Iris pigment epithelial cell (primary cell): ENCODE measurements at regions not wholly inside any gene's neighbourhood (a gene's known extent, or its start where the extent isn't known, plus 50 kb on each side); places are given as distances from the start of the nearest gene placed in this dataset.

Experiments used
- DNase-seq: peaks from one replicate; pipeline ENCODE4 v3.0.0-alpha.2; 2011; ENCODE audit warnings: low read depth

DNA sequence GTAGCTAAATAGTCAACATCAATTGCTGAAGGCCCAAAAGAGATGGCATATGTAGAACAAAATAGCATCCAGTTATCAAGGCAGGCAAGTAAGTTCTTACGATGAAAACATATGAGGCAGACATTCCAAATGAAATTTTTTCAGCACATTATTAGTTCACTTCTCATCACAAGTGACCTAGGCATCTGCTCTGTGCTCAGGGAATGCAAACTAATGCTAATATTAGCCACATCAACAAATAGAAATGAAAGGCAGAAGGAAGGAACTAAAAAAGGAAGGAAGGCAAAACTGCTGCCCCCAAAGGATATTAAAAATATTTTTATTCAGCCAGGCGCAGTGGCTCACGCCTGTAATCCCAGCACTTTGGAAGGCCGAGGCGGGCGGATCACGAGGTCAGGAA lies 51.2 kb upstream of the ROCK1 start:
- no peak for DNase-seq

GRCh38 chr18:21163647-21164547 lies 52.3 kb upstream of the ROCK1 start:
- DNase-seq: peak; percentile 94

- no peak for DNase-seq
Measured at GRCh38 chr18:21164548-21165095, 53.0 kb upstream of the ROCK1 start.

- no peak for DNase-seq
Measured at GRCh38 chr18:21167641-21168377, 56.2 kb upstream of the ROCK1 start.

GRCh38 chr18:21168880-21169279 lies 57.3 kb upstream of the ROCK1 start:
- DNase-seq: no peak

DNA sequence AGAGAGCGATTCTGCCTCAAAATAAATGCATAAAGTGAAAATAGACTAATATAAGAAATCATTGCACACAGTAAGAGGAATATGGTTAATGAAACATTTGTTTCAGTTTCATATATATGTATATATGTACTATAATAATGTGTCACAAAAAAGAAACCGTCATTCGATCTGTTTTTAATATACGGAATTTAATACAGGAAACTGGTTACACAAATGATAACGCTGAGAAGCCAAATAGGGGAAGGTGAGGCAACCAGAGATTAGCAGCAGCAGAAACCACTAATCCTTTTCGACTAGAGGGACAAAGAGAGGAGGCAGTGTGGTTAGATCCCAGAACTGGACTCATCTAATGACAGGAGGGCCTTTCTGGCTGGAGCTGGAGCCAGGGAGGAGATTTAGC lies 64.2 kb upstream of the GREB1L start:
- DNase-seq: peak; percentile 36

- DNase-seq: peak; percentile 71
Measured at GRCh38 chr18:21179590-21180220, 62.3 kb upstream of the GREB1L start.

GRCh38 chr18:21180588-21180987 lies 61.4 kb upstream of the GREB1L start:
- no peak for DNase-seq

- DNase-seq: no peak
Measured at GRCh38 chr18:21181766-21182165, 60.3 kb upstream of the GREB1L start.

- DNase-seq: no peak
Measured at GRCh38 chr18:21183670-21184069, 58.4 kb upstream of the GREB1L start.

GRCh38 chr18:21184396-21184996 lies 57.5 kb upstream of the GREB1L start:
- no peak for DNase-seq

- no peak for DNase-seq
Measured at GRCh38 chr18:21187886-21188285, 54.1 kb upstream of the GREB1L start.

GRCh38 chr18:21191596-21192307 lies 50.3 kb upstream of the GREB1L start:
- DNase-seq: peak; percentile 70
